GM10248 (cell line): ENCODE measurements at regions not wholly inside any gene's neighbourhood (a gene's known extent, or its start where the extent isn't known, plus 50 kb on each side); places are given as distances from the start of the nearest gene placed in this dataset.

Experiments used
- CTCF ChIA-PET: fragments of 300-600 bp; sonication (Branson Sonifier 250); formaldehyde crosslinking; extraction: SDS; loops from one replicate; lab custom pipeline; 2021; ENCODE audit warnings: antibody characterized with exemption; lab: Yijun Ruan, JAX
- POLR2A ChIA-PET: fragments of 350-650 bp; sonication (Branson Sonifier 250); formaldehyde crosslinking; extraction: SDS; loops from one replicate; lab custom pipeline; 2020; ENCODE audit warnings: antibody characterized with exemption; lab: Yijun Ruan, JAX
- DNase-seq: peaks from one replicate; pipeline ENCODE4 v3.0.0; 2012; ENCODE audit errors: extremely low spot score
- CTCF ChIP-seq: IDR thresholded peaks from 2 replicates; pipeline ENCODE4 v1.5.1; 2012; ENCODE audit warnings: mild to moderate bottlenecking, low read depth; ENCODE audit errors: extremely low read depth, missing control alignments, control extremely low read depth

- POLR2A ChIA-PET = no interaction called here
These were observed 97.7 kb upstream of the RET start for GRCh38 chr10:42979181-42979580.

DNA sequence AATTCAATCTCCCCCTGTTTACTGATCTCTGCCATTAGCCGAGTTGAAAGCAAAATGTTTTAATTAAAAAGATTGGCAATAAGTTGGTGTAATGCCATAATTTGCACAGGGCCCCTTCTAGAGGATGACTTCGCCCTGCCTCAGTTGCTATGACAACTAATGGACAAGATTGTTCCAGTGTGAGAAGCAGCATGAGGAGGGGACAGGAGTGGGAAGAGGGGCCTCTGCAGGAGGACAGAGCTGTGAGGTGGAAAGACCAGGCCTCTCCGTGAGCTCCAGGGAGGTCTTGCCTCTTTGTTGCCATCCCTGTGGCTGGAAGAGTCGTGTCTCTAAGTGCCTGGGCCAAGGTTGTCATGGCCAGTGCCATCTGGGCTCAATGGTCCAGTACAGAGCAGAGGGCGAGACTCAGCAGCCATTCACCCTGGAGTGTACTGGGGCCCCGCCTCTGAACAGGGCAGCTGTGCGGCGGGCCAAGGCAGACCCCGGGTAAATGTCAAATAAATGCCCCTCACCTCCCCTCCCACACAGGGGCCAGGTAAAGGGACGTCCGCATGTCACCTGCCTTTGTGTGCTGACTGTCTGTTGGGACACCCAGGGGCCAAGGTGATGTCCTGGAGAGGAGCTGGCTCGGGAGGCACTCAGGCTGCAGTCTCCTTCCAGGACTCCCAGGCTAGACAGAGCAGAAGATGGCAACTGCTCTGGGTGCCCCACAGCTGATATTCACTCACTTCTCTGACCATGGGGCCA is 97.0 kb upstream of the RET start:
- POLR2A ChIA-PET = no interaction called here
- no peak for TF ChIP-seq CTCF
- DNase-seq = no peak
- CTCF ChIA-PET = no interaction called here

More at GRCh38 chr10:42979181-42979580, 97.7 kb upstream of the RET start:
- DNase-seq = no peak
- CTCF ChIA-PET = no interaction called here
- TF ChIP-seq CTCF = no peak

GRCh38 chr10:42980553-42981357 is 96.1 kb upstream of the RET start:
- ChIA-PET CTCF (no interaction called here), POLR2A (no interaction called here)
- DNase-seq = no peak
- no peak for TF ChIP-seq CTCF

- CTCF ChIA-PET = no interaction called here
- TF ChIP-seq CTCF = no peak
- no peak for DNase-seq
- POLR2A ChIA-PET = no interaction called here
These were observed 95.3 kb upstream of the RET start for GRCh38 chr10:42981358-42982236.

GRCh38 chr10:42982891-42983506 is 93.9 kb upstream of the RET start:
- DNase-seq = no peak
- no peak for TF ChIP-seq CTCF
- POLR2A ChIA-PET = no interaction called here
- CTCF ChIA-PET = no interaction called here

- no peak for DNase-seq
- ChIA-PET POLR2A (no interaction called here), CTCF (no interaction called here)
- no peak for TF ChIP-seq CTCF
These were observed 93.3 kb upstream of the RET start for GRCh38 chr10:42983591-42983990.
